Mammary epithelial cell (primary cell): ENCODE measurements at regions not wholly inside any gene's neighbourhood (a gene's known extent, or its start where the extent isn't known, plus 50 kb on each side); places are given as distances from the start of the nearest gene placed in this dataset.
"Not testable (repeated sequence)": the region's sequence is repeated elsewhere in the genome, so short reads cannot be mapped to it uniquely, and the experiment has no call there.

Experiments used
- EZH2 ChIP-seq: IDR thresholded peaks from 2 replicates; pipeline ENCODE4 v1.6.1; 2012; ENCODE audit warnings: low read length, inconsistent platforms, borderline replicate concordance
- TF ChIP-seq, protein P1 (sequence below), 2 donors: IDR thresholded peaks in 1 of 2; conservative IDR thresholded peaks in 1 of 2; 2 replicates each; pipeline ENCODE4 v1.5.1; 2011 to 2012; ENCODE audit warnings: inconsistent platforms in 2 of 2, low read length in 2 of 2, mild to moderate bottlenecking in 2 of 2, control low read depth in 1 of 2, low read depth in 1 of 2; ENCODE audit not compliant: insufficient read depth in 1 of 2; ENCODE audit errors: extremely low read depth in 1 of 2

DNA sequence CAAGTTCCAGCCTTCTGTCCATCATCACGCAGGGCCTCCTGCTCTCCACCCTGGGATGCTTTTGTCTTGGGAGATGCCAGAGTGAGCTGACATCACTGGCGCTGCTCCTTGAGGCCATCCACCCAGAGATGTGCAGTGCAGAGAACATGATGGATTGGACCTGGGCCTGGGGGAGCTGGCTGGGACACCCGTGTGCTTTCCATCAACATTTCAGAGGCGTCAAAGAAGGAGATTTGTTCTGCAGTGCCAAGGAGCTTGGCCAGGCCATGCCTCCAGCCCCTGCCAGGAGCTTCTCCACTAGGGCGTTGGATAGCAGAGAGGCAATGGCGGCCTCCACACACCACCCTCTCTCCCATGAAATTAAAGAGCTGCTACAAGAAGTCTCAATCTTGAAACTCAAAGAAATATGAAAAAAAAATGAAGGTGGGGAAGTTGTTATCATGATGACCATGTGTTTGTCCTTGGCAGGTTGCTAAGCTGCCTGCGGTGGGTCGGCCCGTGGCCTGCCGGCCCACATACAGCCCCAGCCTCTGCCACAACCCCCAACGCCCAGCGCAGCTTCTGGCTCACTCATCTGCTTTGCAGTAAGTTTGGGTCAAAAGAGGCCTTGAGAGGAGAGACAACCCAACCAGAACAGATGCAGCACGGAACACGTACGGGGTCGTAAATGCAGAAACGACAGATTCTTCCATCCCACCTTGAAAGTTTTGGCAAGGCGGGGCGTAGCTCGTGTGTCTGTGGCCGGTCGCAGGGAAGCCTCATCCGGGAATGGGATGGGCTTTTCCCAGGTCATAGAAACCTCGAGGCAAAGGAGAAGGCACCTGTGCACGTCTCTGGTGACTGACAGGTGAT is 196.0 kb downstream of the NPIPB11 start:
- TF ChIP-seq, protein P1, sequence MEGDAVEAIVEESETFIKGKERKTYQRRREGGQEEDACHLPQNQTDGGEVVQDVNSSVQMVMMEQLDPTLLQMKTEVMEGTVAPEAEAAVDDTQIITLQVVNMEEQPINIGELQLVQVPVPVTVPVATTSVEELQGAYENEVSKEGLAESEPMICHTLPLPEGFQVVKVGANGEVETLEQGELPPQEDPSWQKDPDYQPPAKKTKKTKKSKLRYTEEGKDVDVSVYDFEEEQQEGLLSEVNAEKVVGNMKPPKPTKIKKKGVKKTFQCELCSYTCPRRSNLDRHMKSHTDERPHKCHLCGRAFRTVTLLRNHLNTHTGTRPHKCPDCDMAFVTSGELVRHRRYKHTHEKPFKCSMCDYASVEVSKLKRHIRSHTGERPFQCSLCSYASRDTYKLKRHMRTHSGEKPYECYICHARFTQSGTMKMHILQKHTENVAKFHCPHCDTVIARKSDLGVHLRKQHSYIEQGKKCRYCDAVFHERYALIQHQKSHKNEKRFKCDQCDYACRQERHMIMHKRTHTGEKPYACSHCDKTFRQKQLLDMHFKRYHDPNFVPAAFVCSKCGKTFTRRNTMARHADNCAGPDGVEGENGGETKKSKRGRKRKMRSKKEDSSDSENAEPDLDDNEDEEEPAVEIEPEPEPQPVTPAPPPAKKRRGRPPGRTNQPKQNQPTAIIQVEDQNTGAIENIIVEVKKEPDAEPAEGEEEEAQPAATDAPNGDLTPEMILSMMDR (conservative IDR thresholded peaks at IDR 0.05 in 1 of 2, IDR thresholded peaks at IDR 0.05 in 1 of 2; ENCODE audit: extremely low read depth in 1 of 2, insufficient read depth in 1 of 2, low read depth in 1 of 2, low read length in 2 of 2) = not testable (repeated sequence)
- TF ChIP-seq EZH2 = not testable (repeated sequence)
